Psoas muscle (tissue), 7 donors: ENCODE measurements at regions not wholly inside any gene's neighbourhood (a gene's known extent, or its start where the extent isn't known, plus 50 kb on each side); places are given as distances from the start of the nearest gene placed in this dataset.

Experiments used
- ATAC-seq, 4 donors: fragments of 200-7000 bp; cut with Tn5 transposase; one replicate each; pipeline ENCODE4 v1.9.1; 2020; ENCODE audit warnings: moderate library complexity in 3 of 4, mild to moderate bottlenecking in 2 of 4
- DNase-seq, 2 donors: peaks; one replicate each; pipeline ENCODE4 v3.0.0-alpha.2; 2020
- H3K27ac ChIP-seq: fragments of 200-600 bp; one replicate; pipeline ENCODE4 v1.8.0; 2022
- H3K27me3 ChIP-seq, 3 donors: fragments of 200-600 bp in 1 of 3; one replicate each; pipeline versions ENCODE4 v1.6.1 to v1.8.0; 2013 to 2022; ENCODE audit warnings: low read length in 2 of 3, mild to moderate bottlenecking in 2 of 3, moderate library complexity in 1 of 3; ENCODE audit not compliant: insufficient read depth in 3 of 3
- H3K36me3 ChIP-seq, 2 donors: fragments of 200-600 bp in 1 of 2; one replicate each; pipeline versions ENCODE4 v1.6.1 to v1.8.0; 2013 to 2022; ENCODE audit warnings: low read depth in 1 of 2, mild to moderate bottlenecking in 1 of 2, moderate library complexity in 1 of 2; ENCODE audit not compliant: insufficient read depth in 1 of 2
- H3K4me1 ChIP-seq: fragments of 200-600 bp; one replicate; pipeline ENCODE4 v1.8.0; 2022
- H3K4me3 ChIP-seq: fragments of 200-600 bp; one replicate; pipeline ENCODE4 v1.8.0; 2022; ENCODE audit warnings: mild to moderate bottlenecking
- H3K9me3 ChIP-seq: fragments of 200-600 bp; one replicate; pipeline ENCODE4 v1.8.0; 2022
- CTCF ChIP-seq: fragments of 200-600 bp; IDR thresholded peaks from one replicate; pipeline ENCODE4 v1.8.0; 2022; ENCODE audit warnings: antibody characterized with exemption
- WGBS, 3 donors: extraction: QIAGEN DNeasy Blood & Tissue Kit; methylation state at CpG; one replicate each; pipeline versions ENCODE4 v1.1.6 to v1.1.7; 2013; 5-methylcytosine and 5-hydroxymethylcytosine counted together
- intact Hi-C, 2 donors: fragments of 100-400 bp; cut with DNase I; formaldehyde crosslinking; loops; one replicate each; pipeline versions ENCODE4 v1.11.0 to v1.14.2; 2022
- donor health status: healthy with polysubstance abuse.
- donor health status: DM: no; HTN: no; CAD: no; lungs with moderate emphysema.
- donor health status: Bipolar disorder and iron deficiency.
- donor health status: healthy.
- donor health status: DM: yes; HTN: yes; CAD: no.
- donor health status: DM: no; HTN: no; CAD: no.
- donor health status: DM: yes; HTN: yes; CAD: no.

GRCh38 chr18:54089749-54090459 is 134.6 kb downstream of the MBD2 start:
- DNase-seq = no peak
- no peak for TF ChIP-seq CTCF
- H3K4me1 ChIP-seq = no peaks in the 10 kb centered on the region
- intact Hi-C loops = no loop called here
- no peaks in the 10 kb centered on the region for H3K36me3 ChIP-seq
- no peak overlapping the region for H3K4me3 ChIP-seq
- no peaks in the 10 kb centered on the region for H3K27me3 ChIP-seq
- H3K27ac ChIP-seq = no peak overlapping the region
- 69 to 79% (median 72%) methylated on average over 2 of the region's 2 CpGs for WGBS, 3 donors
- no peaks in the 10 kb centered on the region for H3K9me3 ChIP-seq
- ATAC-seq = no peak

- ATAC-seq = no peak
Observed at GRCh38 chr18:54086863-54087262, 137.6 kb downstream of the MBD2 start.

GRCh38 chr18:54086046-54086802 is 138.2 kb downstream of the MBD2 start:
- ATAC-seq = no peak
- intact Hi-C loops = no loop called here
- peaks cover 5% of the 10 kb centered on the region for H3K9me3 ChIP-seq
- no peak overlapping the region for H3K27ac ChIP-seq
- H3K36me3 ChIP-seq = no peaks in the 10 kb centered on the region
- no peak for TF ChIP-seq CTCF
- WGBS, 3 donors = 61 to 69% (median 68%) methylated on average over 7 to 8 of the region's 8 CpGs
- H3K27me3 ChIP-seq = no peaks in the 10 kb centered on the region
- H3K4me3 ChIP-seq = no peak overlapping the region
- no peaks in the 10 kb centered on the region for H3K4me1 ChIP-seq
- DNase-seq = no peak

More at GRCh38 chr18:54086863-54087262, 137.6 kb downstream of the MBD2 start:
- no peak for TF ChIP-seq CTCF
- WGBS, 3 donors = 93 to 95% (median 95%) methylated on average over 3 of the region's 3 CpGs
- Histone ChIP-seq H3K4me3 (no peak overlapping the region), H3K27me3 (no peaks in the 10 kb centered on the region), H3K4me1 (no peaks in the 10 kb centered on the region), H3K36me3 (no peaks in the 10 kb centered on the region), H3K9me3 (peaks cover 5% of the 10 kb centered on the region), H3K27ac (no peak overlapping the region)
- intact Hi-C loops = no loop called here
- no peak for DNase-seq

- Histone ChIP-seq H3K9me3 (peaks cover 5% of the 10 kb centered on the region), H3K27ac (no peak overlapping the region), H3K4me3 (no peak overlapping the region), H3K27me3 (no peaks in the 10 kb centered on the region), H3K36me3 (no peaks in the 10 kb centered on the region), H3K4me1 (no peaks in the 10 kb centered on the region)
- intact Hi-C loops = no loop called here
- TF ChIP-seq CTCF = no peak
- no peak for ATAC-seq
- WGBS, 3 donors = 61 to 77% (median 66%) methylated on average over 2 of the region's 2 CpGs
- DNase-seq = no peak
Observed at GRCh38 chr18:54080858-54081257, 143.6 kb downstream of the MBD2 start.
